Uterus (tissue), 2 donors: ENCODE measurements at regions not wholly inside any gene's neighbourhood (a gene's known extent, or its start where the extent isn't known, plus 50 kb on each side); places are given as distances from the start of the nearest gene placed in this dataset.

Source experiments
- POLR2A ChIP-seq, 2 donors: fragments of 450-650 bp; IDR thresholded peaks; one replicate each; pipeline ENCODE4 v1.6.1; 2016; ENCODE audit warnings: antibody characterized with exemption in 2 of 2, mild to moderate bottlenecking in 1 of 2, moderate library complexity in 1 of 2
- TF ChIP-seq, protein P1 (sequence below), 4 experiments: fragments of 200-600 bp in 2 of 4; fragments of 450-650 bp in 2 of 4; sonication (generic) in 2 of 4; IDR thresholded peaks; one replicate each; pipeline ENCODE4 v1.5.1; 2016 to 2019; ENCODE audit warnings: antibody characterized with exemption in 4 of 4, mild to moderate bottlenecking in 2 of 4, moderate library complexity in 1 of 4

DNA sequence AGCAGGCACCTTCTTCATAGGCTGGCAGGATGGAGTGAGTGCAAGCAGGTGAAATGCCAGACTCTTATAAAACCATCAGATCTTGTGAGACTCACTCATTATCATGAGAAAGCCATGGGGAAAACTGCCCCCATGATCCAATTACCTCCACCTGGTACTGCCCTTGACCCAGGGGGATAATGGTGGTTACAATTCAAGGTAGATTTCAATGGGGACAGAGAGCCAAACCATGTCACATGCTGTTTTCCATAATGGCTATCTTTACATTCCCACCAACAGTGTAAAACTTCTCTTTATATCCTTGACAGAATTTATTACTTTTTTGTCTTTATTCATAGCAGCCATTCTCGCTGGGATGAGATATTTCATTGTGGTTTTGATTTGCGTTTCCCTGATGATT, 663.0 kb upstream of the AGA start:
- TF ChIP-seq, protein P1, sequence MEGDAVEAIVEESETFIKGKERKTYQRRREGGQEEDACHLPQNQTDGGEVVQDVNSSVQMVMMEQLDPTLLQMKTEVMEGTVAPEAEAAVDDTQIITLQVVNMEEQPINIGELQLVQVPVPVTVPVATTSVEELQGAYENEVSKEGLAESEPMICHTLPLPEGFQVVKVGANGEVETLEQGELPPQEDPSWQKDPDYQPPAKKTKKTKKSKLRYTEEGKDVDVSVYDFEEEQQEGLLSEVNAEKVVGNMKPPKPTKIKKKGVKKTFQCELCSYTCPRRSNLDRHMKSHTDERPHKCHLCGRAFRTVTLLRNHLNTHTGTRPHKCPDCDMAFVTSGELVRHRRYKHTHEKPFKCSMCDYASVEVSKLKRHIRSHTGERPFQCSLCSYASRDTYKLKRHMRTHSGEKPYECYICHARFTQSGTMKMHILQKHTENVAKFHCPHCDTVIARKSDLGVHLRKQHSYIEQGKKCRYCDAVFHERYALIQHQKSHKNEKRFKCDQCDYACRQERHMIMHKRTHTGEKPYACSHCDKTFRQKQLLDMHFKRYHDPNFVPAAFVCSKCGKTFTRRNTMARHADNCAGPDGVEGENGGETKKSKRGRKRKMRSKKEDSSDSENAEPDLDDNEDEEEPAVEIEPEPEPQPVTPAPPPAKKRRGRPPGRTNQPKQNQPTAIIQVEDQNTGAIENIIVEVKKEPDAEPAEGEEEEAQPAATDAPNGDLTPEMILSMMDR (IDR thresholded peaks at IDR 0.05): no peak
- no peak for TF ChIP-seq POLR2A (IDR thresholded peaks at IDR 0.05)
